AG04449 (cell line): ENCODE measurements at regions not wholly inside any gene's neighbourhood (a gene's known extent, or its start where the extent isn't known, plus 50 kb on each side); places are given as distances from the start of the nearest gene placed in this dataset.

Source experiments
- CTCF ChIA-PET: fragments of 350-600 bp; formaldehyde crosslinking; extraction: SDS; loops from one replicate; lab custom pipeline; 2021; ENCODE audit warnings: antibody characterized with exemption; lab: Yijun Ruan, JAX
- POLR2A ChIA-PET: fragments of 400-600, 350-600 bp; formaldehyde crosslinking; extraction: SDS; loops from one replicate; lab custom pipeline; 2020; ENCODE audit warnings: antibody characterized with exemption, inconsistent platforms; lab: Yijun Ruan, JAX
- DNase-seq: peaks from one replicate; pipeline ENCODE4 v3.0.0-alpha.2; 2010; ENCODE audit warnings: low read depth, low spot score
- H3K4me3 ChIP-seq: 2 replicates; pipeline ENCODE4 v1.5.1; 2011; ENCODE audit warnings: low read depth, mild to moderate bottlenecking, control low read depth, low read length
- CTCF ChIP-seq: IDR thresholded peaks from one replicate; pipeline ENCODE4 v1.5.1; 2011; ENCODE audit warnings: mild to moderate bottlenecking, moderate library complexity, low read length, control low read depth, inconsistent platforms; ENCODE audit not compliant: insufficient read depth; ENCODE audit errors: missing control alignments

GRCh38 chr13:111475488-111475887 is 155.0 kb downstream of the TEX29 start:
- ChIA-PET CTCF (interaction anchor here (1.3 to 3.8 kb wide), 6 partner anchors 11 to 1130 kb away, joined by 3 to 132 read pairs (median 8); no protein-coding TSS in a partner anchor), POLR2A (no interaction called here)
- no peak overlapping the region for H3K4me3 ChIP-seq
- no peak for TF ChIP-seq CTCF
- no peak for DNase-seq

GRCh38 chr13:111476197-111476596 is 155.8 kb downstream of the TEX29 start:
- no peak for TF ChIP-seq CTCF
- CTCF ChIA-PET: interaction anchor here (1.3 to 3.8 kb wide), 4 partner anchors 15 to 1130 kb away, joined by 3 to 132 read pairs (median 24); no protein-coding TSS in a partner anchor
- POLR2A ChIA-PET: no interaction called here
- DNase-seq: no peak
- no peak overlapping the region for H3K4me3 ChIP-seq

DNA sequence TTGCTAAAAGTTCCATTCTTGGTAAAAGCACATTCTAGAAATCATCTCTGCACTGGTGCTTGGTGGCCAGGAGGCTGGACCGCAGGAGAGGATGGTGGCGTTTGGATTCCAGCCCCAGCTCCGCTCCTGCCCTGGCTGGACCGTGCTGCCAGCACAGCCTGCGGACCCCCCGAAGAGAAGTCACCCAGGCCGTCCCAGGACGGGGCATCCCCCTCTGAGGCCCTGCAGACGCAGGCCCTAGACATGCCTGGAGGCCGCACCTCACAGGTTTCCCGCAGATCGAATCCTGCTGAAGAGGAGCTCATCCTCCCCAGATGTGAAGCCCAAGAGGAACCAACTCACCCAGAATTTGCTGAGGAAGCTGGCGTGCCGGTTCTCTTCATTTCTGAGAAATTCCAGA is 159.0 kb downstream of the TEX29 start:
- CTCF ChIA-PET: interaction anchor here (0.6 kb wide), 1 partner anchor 1023 kb away, joined by 3 read pairs; no protein-coding TSS in a partner anchor
- no peak for TF ChIP-seq CTCF
- no peak for DNase-seq
- H3K4me3 ChIP-seq: no peak overlapping the region
- POLR2A ChIA-PET: no interaction called here

- no peak for TF ChIP-seq CTCF
- no peak overlapping the region for H3K4me3 ChIP-seq
- CTCF ChIA-PET: interaction anchor here (1.1 kb wide), 1 partner anchor 963 kb away, joined by 3 read pairs; no protein-coding TSS in a partner anchor
- no peak for DNase-seq
- POLR2A ChIA-PET: no interaction called here
These were observed 160.1 kb downstream of the TEX29 start for GRCh38 chr13:111480503-111480902.

GRCh38 chr13:111480976-111481375 is 160.5 kb downstream of the TEX29 start:
- H3K4me3 ChIP-seq: no peak overlapping the region
- CTCF ChIA-PET: interaction anchor here (1.1 kb wide), 1 partner anchor 962 kb away, joined by 3 read pairs; no protein-coding TSS in a partner anchor
- TF ChIP-seq CTCF: no peak
- no peak for DNase-seq
- POLR2A ChIA-PET: no interaction called here

DNA sequence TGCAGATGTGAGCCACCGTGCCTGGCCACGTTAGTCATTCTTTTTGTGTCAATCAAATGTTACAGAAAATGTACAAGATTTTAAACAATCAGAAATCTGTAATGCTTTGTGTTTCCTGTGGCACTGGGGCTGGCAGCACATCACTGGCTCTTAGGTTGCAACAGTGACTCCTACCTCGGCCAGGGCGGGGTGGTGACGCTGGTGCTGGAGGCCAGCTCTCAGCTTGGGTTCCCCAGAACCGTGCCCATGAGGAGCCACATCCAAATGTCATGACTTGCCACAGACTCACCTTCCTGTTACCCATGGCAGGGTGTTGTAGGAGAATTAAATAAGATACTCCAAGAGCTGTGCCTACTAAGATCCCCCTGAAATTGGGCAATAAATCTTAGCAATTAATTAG is 161.7 kb downstream of the TEX29 start:
- POLR2A ChIA-PET: no interaction called here
- CTCF ChIA-PET: no interaction called here
- no peak for TF ChIP-seq CTCF
- no peak for DNase-seq
- H3K4me3 ChIP-seq: no peak overlapping the region
